H1 (cell line): ENCODE measurements at regions not wholly inside any gene's neighbourhood (a gene's known extent, or its start where the extent isn't known, plus 50 kb on each side); places are given as distances from the start of the nearest gene placed in this dataset.

ENCODE experiments used
- CTCF ChIA-PET: fragments of 300-600 bp; sonication (Branson Sonifier 250); formaldehyde crosslinking; loops from one replicate; lab custom pipeline; 2021; ENCODE audit not compliant: partially characterized antibody; lab: Charles Lee
- POLR2A ChIA-PET: fragments of 300-600 bp; sonication (Branson Sonifier 250); formaldehyde crosslinking; loops from one replicate; lab custom pipeline; 2021; ENCODE audit warnings: inconsistent platforms; ENCODE audit not compliant: partially characterized antibody; lab: Charles Lee
- DNase-seq, 2 experiments: peaks; one replicate each; pipeline versions ENCODE4 v3.0.0 to v3.0.0-alpha.2; 2010 to 2022; ENCODE audit warnings: low spot score in 2 of 2, low read depth in 1 of 2, mixed read lengths in 1 of 2
- FAIRE-seq: peaks from 2 replicates; lab custom pipeline; 2011; peaks lifted over from hg19 to GRCh38; lab: Jason Lieb, UNC
- H2AFZ ChIP-seq: 2 replicates; pipeline ENCODE4 v1.8.1; 2012; ENCODE audit warnings: low read length, inconsistent platforms
- H2AK5ac ChIP-seq: 2 replicates; pipeline ENCODE4 v1.6.1; 2013; ENCODE audit warnings: low read depth, low read length
- H2BK120ac ChIP-seq: replicated peaks from 2 replicates; pipeline ENCODE3; 2013; ENCODE audit warnings: low read depth, low read length, inconsistent platforms
- H2BK12ac ChIP-seq: 2 replicates; pipeline ENCODE4 v1.6.1; 2013; ENCODE audit warnings: low read depth, low read length
- H2BK15ac ChIP-seq: 2 replicates; pipeline ENCODE4 v1.6.1; 2013; ENCODE audit warnings: low read length
- H2BK20ac ChIP-seq: 2 replicates; pipeline ENCODE4 v1.6.1; 2013; ENCODE audit warnings: low read length
- H2BK5ac ChIP-seq: 2 replicates; pipeline ENCODE4 v1.6.1; 2013; ENCODE audit warnings: low read depth, low read length
- H3K14ac ChIP-seq: 2 replicates; pipeline ENCODE4 v1.6.1; 2013; ENCODE audit warnings: inconsistent platforms; ENCODE audit not compliant: insufficient read length
- H3K18ac ChIP-seq: 2 replicates; pipeline ENCODE4 v1.6.1; 2013; ENCODE audit warnings: low read length; ENCODE audit errors: extremely low read depth
- H3K23ac ChIP-seq: 2 replicates; pipeline ENCODE4 v1.6.1; 2013; ENCODE audit warnings: inconsistent platforms; ENCODE audit not compliant: insufficient read length
- H3K23me2 ChIP-seq: 2 replicates; pipeline ENCODE4 v1.6.1; 2013; ENCODE audit warnings: low read depth, low read length
- H3K27ac ChIP-seq: 2 replicates; pipeline ENCODE4 v1.6.1; 2011; ENCODE audit warnings: low read depth, low read length, inconsistent platforms
- H3K27me3 ChIP-seq, 4 experiments: replicated peaks in 1 of 4; 1 replicate in 1 of 4; 2 replicates in 3 of 4; pipeline versions ENCODE4 v1.6.1 to v1.8.1; 2011 to 2013; ENCODE audit warnings: low read length in 3 of 4, mild to moderate bottlenecking in 3 of 4, inconsistent platforms in 2 of 4, mixed read lengths in 2 of 4, moderate library complexity in 1 of 4; ENCODE audit not compliant: control insufficient read depth in 3 of 4, insufficient read depth in 3 of 4; ENCODE audit errors: extremely low read depth in 1 of 4
- H3K36me3 ChIP-seq, 4 experiments: 2 replicates each; pipeline versions ENCODE4 v1.6.1 to v1.8.1; 2011 to 2013; ENCODE audit warnings: mild to moderate bottlenecking in 4 of 4, low read length in 3 of 4, moderate library complexity in 2 of 4, control low read depth in 1 of 4, inconsistent platforms in 1 of 4; ENCODE audit not compliant: insufficient read depth in 4 of 4, control insufficient read depth in 2 of 4
- H3K4ac ChIP-seq: replicated peaks from 2 replicates; pipeline ENCODE3; 2013; ENCODE audit warnings: low read length, low read depth, mixed read lengths, inconsistent platforms; ENCODE audit not compliant: insufficient read length
- H3K4me1 ChIP-seq, 4 experiments: replicated peaks in 1 of 4; 1 replicate in 1 of 4; 2 replicates in 3 of 4; pipeline versions ENCODE4 v1.6.1 to v1.8.1; 2011 to 2013; ENCODE audit warnings: low read length in 3 of 4, inconsistent platforms in 2 of 4, mixed read lengths in 1 of 4; ENCODE audit not compliant: insufficient read depth in 4 of 4, control insufficient read depth in 3 of 4
- H3K4me2 ChIP-seq, 2 experiments: 2 replicates each; pipeline versions ENCODE4 v1.6.1 to v1.8.1; 2011 to 2013; ENCODE audit warnings: low read depth in 2 of 2, low read length in 2 of 2, control low read depth in 1 of 2, inconsistent platforms in 1 of 2, mild to moderate bottlenecking in 1 of 2; ENCODE audit not compliant: insufficient read depth in 1 of 2
- H3K4me3 ChIP-seq, 4 experiments: fragments of 200-600, 300-600 bp in 1 of 4; sonication (generic), shearing (Covaris generic), sonication (Bioruptor Twin) in 1 of 4; 2 replicates each; pipeline versions ENCODE4 v1.5.1 to v1.8.1; 2011 to 2016; ENCODE audit warnings: low read length in 4 of 4, low read depth in 3 of 4, control low read depth in 2 of 4, inconsistent platforms in 2 of 4, mild to moderate bottlenecking in 2 of 4, mixed read lengths in 1 of 4, moderate library complexity in 1 of 4; ENCODE audit not compliant: insufficient read depth in 2 of 4; ENCODE audit errors: extremely low read depth in 1 of 4
- H3K56ac ChIP-seq: replicated peaks from 2 replicates; pipeline ENCODE3; 2013; ENCODE audit warnings: low read depth, mild to moderate bottlenecking, mixed read lengths, low read length, inconsistent platforms; ENCODE audit not compliant: insufficient read length
- H3K79me1 ChIP-seq: 2 replicates; pipeline ENCODE4 v1.6.1; 2013; ENCODE audit warnings: low read depth, low read length, control low read depth
- H3K79me2 ChIP-seq, 2 experiments: 2 replicates each; pipeline versions ENCODE4 v1.6.1 to v1.8.1; 2012 to 2013; ENCODE audit warnings: low read length in 2 of 2, mild to moderate bottlenecking in 2 of 2, inconsistent platforms in 1 of 2; ENCODE audit not compliant: insufficient read depth in 2 of 2, control insufficient read depth in 1 of 2
- H3K9ac ChIP-seq, 4 experiments: replicated peaks in 1 of 4; 1 replicate in 1 of 4; 2 replicates in 3 of 4; pipeline versions ENCODE4 v1.6.1 to v1.8.1; 2011 to 2013; ENCODE audit warnings: low read depth in 3 of 4, low read length in 3 of 4, control low read depth in 2 of 4, mild to moderate bottlenecking in 2 of 4, moderate library complexity in 2 of 4, inconsistent platforms in 1 of 4; ENCODE audit errors: extremely low read depth in 1 of 4
- H3K9me3 ChIP-seq, 2 experiments: 2 replicates each; pipeline versions ENCODE4 v1.6.1 to v1.8.1; 2012 to 2013; ENCODE audit warnings: mild to moderate bottlenecking in 2 of 2, moderate library complexity in 2 of 2, control low read depth in 1 of 2, inconsistent platforms in 1 of 2, low read depth in 1 of 2, low read length in 1 of 2, mixed read lengths in 1 of 2; ENCODE audit not compliant: insufficient read depth in 2 of 2
- H4K20me1 ChIP-seq, 2 experiments: replicated peaks in 1 of 2; 2 replicates each; pipeline versions ENCODE3 to v1.8.1; 2011 to 2013; ENCODE audit warnings: inconsistent platforms in 2 of 2, low read length in 2 of 2, mild to moderate bottlenecking in 1 of 2; ENCODE audit not compliant: insufficient read depth in 2 of 2, control insufficient read depth in 1 of 2
- H4K5ac ChIP-seq: 2 replicates; pipeline ENCODE4 v1.6.1; 2013; ENCODE audit warnings: low read length, low read depth, mixed read lengths, inconsistent platforms; ENCODE audit not compliant: insufficient read length
- H4K8ac ChIP-seq: 2 replicates; pipeline ENCODE4 v1.8.0; 2013; ENCODE audit warnings: mild to moderate bottlenecking, moderate library complexity, low read length, inconsistent platforms; ENCODE audit not compliant: insufficient read depth; ENCODE audit errors: extremely low read depth
- H4K91ac ChIP-seq: replicated peaks from 2 replicates; pipeline ENCODE3; 2013; ENCODE audit warnings: low read length, mixed read lengths, inconsistent platforms; ENCODE audit not compliant: insufficient read length
- CHD1 ChIP-seq: IDR thresholded peaks from 2 replicates; pipeline ENCODE4 v1.6.1; 2012; ENCODE audit warnings: low read depth, low read length, improper control_type of control experiment
- EGR1 ChIP-seq: IDR thresholded peaks from 2 replicates; pipeline ENCODE4 v1.6.1; 2011; ENCODE audit warnings: low read depth, low read length, borderline replicate concordance
- HDAC6 ChIP-seq: IDR thresholded peaks from one replicate; pipeline ENCODE4 v1.7.1; 2012; ENCODE audit warnings: low read depth, mild to moderate bottlenecking, inconsistent platforms, low read length, moderate library complexity
- NANOG ChIP-seq: IDR thresholded peaks from 2 replicates; pipeline ENCODE4 v1.6.1; 2011; ENCODE audit warnings: low read length, low read depth, mild to moderate bottlenecking, inconsistent platforms; ENCODE audit not compliant: insufficient read depth, poor library complexity, severe bottlenecking
- RBBP5 ChIP-seq: IDR thresholded peaks from 2 replicates; pipeline ENCODE4 v1.7.1; 2012; ENCODE audit warnings: low read depth, mild to moderate bottlenecking, inconsistent platforms, low read length, moderate library complexity, borderline replicate concordance
- RFX5 ChIP-seq: IDR thresholded peaks from 2 replicates; pipeline ENCODE4 v1.6.1; 2011; ENCODE audit warnings: low read depth, low read length, improper control_type of control experiment, borderline replicate concordance
- RNF2 ChIP-seq: fragments of 200-900, 300-1000 bp; sonication (generic); IDR thresholded peaks from 2 replicates; pipeline ENCODE4 v1.7.1; 2016; ENCODE audit warnings: borderline replicate concordance, low read depth, mild to moderate bottlenecking, antibody characterized with exemption, low read length; ENCODE audit not compliant: poor library complexity, severe bottlenecking; ENCODE audit errors: missing control alignments
- SIN3A ChIP-seq, 2 experiments: IDR thresholded peaks in 1 of 2; conservative IDR thresholded peaks in 1 of 2; 2 replicates each; pipeline ENCODE4 v1.6.1; 2011 to 2012; ENCODE audit warnings: low read length in 2 of 2, improper control_type of control experiment in 1 of 2, low read depth in 1 of 2, mild to moderate bottlenecking in 1 of 2
- TBP ChIP-seq: IDR thresholded peaks from 2 replicates; pipeline ENCODE4 v1.6.1; 2011; ENCODE audit warnings: low read depth, low read length, improper control_type of control experiment
- TEAD4 ChIP-seq: IDR thresholded peaks from 2 replicates; pipeline ENCODE4 v1.6.1; 2012; ENCODE audit warnings: low read depth, low read length, inconsistent platforms, mixed read lengths
- WGBS, 2 experiments: shearing (Covaris generic) in 1 of 2; methylation state at CpG; one replicate each; pipeline versions ENCODE4 v1.1.6 to v1.1.7; 2013 to 2015; ENCODE audit warnings: low lambda C conversion rate in 2 of 2, mixed read lengths in 2 of 2, inconsistent platforms in 1 of 2, low coverage in 1 of 2, missing lambda C conversion rate in 1 of 2; ENCODE audit not compliant: insufficient replicate concordance in 2 of 2, insufficient coverage in 1 of 2, insufficient read length in 1 of 2; ENCODE audit errors: extremely low coverage in 1 of 2, missing lambda C conversion rate in 1 of 2; 5-methylcytosine and 5-hydroxymethylcytosine counted together

- Histone ChIP-seq H2AFZ (no peak overlapping the region), H2BK5ac (no peak overlapping the region), H4K20me1 (no peaks in the 10 kb centered on the region), H2BK15ac (no peak overlapping the region), H2BK20ac (no peak overlapping the region), H3K23me2 (peaks cover 3% of the 10 kb centered on the region; the same call in 1 of the 2 replicates), H3K79me2 (no peaks in the 10 kb centered on the region), H3K27ac (no peak overlapping the region), H3K36me3 (no peaks in the 10 kb centered on the region), H3K9ac (no peak overlapping the region)
- CTCF ChIA-PET, result interaction anchor here (0.7 kb wide), 1 partner anchor 687 kb away, joined by 3 read pairs; no protein-coding TSS in a partner anchor
- 88% methylated on average over 7 of the region's 7 CpGs; no CpG with 5 or more reads in 1 of the 2 experiments for WGBS, 2 experiments
- TF ChIP-seq TBP, result no peak
- TF ChIP-seq HDAC6, result no peak
- TF ChIP-seq TEAD4, result no peak
- TF ChIP-seq EGR1, result no peak
- TF ChIP-seq SIN3A (conservative IDR thresholded peaks at IDR 0.05 in 1 of 2, IDR thresholded peaks at IDR 0.05 in 1 of 2; ENCODE audit: low read depth in 1 of 2, low read length in 2 of 2), result no peak
- no peak for TF ChIP-seq CHD1
- TF ChIP-seq RNF2, result no peak
- no peak for TF ChIP-seq RBBP5
- TF ChIP-seq RFX5, result no peak
- no peak for TF ChIP-seq NANOG
- TF ChIP-seq, all 59 proteins: peak for 0
- Histone ChIP-seq H3K27me3 (no peaks in the 10 kb centered on the region), H2BK12ac (no peak overlapping the region), H4K91ac (no peak overlapping the region), H3K4me3 (no peak overlapping the region), H2AK5ac (no peak overlapping the region), H3K4me1 (peaks cover 0 to 3% (median 3%) of the 10 kb centered on the region in 4 experiments; a peak in 3 of 7 replicates), H3K18ac (no peak overlapping the region), H3K4me2 (no peak overlapping the region), H3K23ac (no peak overlapping the region), H3K4ac (no peak overlapping the region), H4K5ac (no peak overlapping the region), H3K79me1 (no peaks in the 10 kb centered on the region), H3K14ac (no peak overlapping the region), H3K9me3 (no peaks in the 10 kb centered on the region), H4K8ac (no peak overlapping the region), H2BK120ac (no peak overlapping the region), H3K56ac (no peak overlapping the region)
- no peak for FAIRE-seq
- DNase-seq, result no peak
- POLR2A ChIA-PET, result no interaction called here
Observed at GRCh38 chr2:234163510-234164045, 113.1 kb downstream of the SPP2 start.
